ENCODE measurements at regions not wholly inside any gene's neighbourhood (a gene's known extent, or its start where the extent isn't known, plus 50 kb on each side); places are given as distances from the start of the nearest gene placed in this dataset.
"Not testable (repeated sequence)": the region's sequence is repeated elsewhere in the genome, so short reads cannot be mapped to it uniquely, and the experiment has no call there.

DNA sequence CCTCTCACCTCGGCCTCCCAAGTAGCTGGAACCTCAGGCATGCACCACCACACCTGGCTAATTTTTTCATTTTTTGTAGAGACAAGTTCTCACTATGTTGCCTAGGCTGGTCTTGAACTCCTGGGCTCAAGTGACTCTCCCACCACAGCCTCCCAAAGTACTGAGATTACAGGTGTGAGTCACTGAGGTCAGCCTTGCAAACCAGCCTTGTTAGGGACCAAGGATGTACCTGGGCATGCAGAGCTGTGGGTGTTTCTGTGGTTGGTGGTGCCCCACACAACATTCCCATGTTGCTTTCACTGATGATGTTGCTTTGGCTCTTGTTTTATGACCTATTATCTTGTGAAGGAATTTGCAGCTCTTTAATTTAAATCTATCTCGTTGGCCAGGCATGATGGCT is 54.8 kb downstream of the OTUD1 start:
- DNase-seq (ENCODE audit: low read depth in 2 of 2): no peak

DNA sequence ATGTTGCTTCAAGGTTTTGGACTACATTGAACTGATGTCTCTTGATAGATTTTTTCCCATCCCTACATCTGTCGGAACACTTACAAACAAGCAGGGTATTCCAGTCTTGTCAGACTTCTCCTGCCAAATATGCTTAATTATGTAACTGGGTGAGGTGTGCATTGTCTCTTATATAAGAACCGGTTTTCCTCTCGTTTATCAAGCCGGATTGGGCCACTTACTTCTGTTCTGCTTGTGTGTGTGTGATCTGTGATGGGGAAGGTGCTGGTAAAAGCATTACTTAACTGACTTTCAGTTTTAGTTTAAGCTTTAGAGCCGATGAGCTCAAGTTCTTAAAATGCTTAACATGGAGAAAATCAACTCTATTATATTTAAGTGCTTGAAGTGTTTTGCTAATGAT is 57.9 kb downstream of the OTUD1 start:
- DNase-seq (ENCODE audit: low read depth in 2 of 2): no peak

DNA sequence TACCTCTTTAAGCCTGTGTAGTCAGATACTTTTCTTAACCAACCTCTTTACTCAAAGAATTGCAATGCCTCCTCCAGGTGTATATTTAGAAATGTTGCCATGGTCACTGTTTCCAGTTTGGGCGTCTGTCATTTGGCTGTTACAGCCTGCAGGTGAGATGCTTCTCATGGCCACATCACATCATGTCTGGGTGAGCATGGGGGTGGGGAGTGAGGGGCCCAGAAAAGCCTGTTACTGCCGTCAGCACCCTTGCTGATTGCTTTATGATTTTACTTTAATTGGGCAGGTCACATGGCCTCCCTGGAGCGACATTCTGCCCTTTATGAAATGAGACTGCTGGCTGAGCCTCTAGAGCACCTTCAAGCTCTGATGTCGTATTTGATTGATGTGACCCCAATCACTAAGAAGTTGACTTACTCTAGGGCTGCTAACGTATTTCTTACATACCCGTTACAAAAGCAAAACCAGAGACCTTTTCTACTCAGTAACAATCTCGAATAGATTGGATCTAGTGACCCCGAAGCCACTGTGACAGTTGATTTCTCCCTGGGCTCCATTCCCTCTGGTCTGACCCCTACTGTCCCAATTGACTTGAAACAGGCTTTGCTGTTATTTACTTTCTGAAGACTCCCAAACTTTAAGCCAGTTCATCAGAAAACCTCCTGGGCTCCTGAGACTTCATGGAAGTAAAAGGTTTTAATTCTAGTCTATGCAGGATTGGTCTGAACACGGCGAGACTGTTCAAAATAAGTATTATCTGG is 60.7 kb downstream of the OTUD1 start:
- DNase-seq (ENCODE audit: low read depth in 2 of 2): no peak

DNA sequence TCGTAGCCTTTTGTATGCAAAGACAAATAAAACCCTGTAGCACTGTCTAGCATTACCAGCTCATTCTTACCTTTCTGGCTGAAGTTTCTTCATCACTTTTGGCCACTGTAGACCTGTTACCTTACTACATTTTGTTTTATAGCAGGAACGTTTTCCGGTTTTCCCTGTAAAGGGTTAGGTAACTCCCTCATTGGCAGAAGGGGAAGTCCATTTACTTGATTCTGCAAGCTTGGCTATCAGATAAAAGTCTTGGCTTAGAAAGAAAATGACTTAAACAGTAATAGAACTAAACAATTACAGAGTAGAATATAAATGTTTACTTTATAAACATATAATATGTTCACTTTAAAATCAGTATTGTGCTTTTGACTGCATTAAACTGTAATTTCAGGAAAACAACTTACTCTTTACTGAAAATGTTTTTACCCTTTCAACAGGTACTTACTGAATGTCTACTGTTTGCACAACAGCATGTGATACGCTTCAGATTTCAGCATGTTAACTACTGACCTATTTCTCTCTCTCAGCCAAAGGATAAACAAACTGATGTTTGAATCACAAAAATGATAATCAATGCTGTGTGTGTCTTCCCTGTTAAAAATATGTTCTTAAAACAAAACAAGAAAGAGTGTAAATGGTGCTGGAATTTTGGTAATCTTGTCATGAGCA is 67.1 kb downstream of the OTUD1 start:
- DNase-seq (ENCODE audit: low read depth in 2 of 2): no peak

DNA sequence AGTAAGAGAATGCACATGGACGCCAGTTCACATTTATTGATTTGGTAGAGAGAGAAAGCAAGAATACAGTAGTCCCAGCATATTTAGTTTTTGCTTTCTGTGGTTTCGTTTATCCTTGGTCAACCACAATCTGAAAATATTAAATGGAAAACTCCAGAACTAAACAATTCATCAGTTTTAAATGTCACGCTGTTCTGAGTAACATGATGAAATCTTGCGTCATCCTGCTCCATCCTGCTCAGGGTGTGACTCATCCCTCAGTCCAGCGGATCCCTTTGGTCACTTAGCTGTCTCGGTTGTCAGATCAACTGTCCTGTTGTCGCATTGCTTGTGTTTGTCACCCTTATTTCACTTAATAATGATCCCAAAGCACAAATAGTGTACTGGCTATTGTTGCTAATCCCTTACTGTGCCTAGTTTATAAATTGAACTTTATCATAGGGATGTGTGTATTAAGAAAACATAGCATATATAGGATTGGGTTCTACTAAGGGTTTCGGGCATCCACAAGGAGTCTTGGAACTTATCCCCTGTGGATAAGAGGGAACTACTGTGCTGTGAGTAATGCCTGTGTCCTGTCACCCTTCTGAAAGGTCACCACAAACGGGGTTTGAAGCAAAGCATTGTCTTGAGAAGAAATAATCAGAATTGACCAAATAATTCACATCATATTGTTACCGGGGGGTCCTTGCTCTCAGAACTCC is 73.6 kb downstream of the OTUD1 start:
- DNase-seq (ENCODE audit: low read depth in 2 of 2): no peak

DNA sequence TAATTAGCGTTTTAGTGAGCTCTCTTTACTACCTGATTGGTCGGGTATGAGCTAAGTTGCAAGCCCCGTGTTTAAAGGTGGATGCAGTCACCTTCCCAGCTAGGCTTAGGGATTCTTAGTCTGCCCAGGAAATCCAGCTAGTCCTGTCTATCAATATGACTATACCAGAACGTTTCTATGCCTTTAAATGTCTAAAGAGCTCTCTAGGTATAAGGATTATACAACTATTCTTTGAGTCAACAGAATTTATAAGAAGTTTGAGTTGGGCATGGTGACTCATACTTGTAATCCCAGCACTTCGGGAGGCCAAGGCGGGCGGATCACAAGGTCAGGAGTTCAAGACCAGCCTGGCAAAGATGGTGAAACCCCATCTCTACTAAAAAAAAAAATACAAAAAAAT is 74.7 kb downstream of the OTUD1 start:
- not testable (repeated sequence) for DNase-seq (ENCODE audit: low read depth in 2 of 2)

DNA sequence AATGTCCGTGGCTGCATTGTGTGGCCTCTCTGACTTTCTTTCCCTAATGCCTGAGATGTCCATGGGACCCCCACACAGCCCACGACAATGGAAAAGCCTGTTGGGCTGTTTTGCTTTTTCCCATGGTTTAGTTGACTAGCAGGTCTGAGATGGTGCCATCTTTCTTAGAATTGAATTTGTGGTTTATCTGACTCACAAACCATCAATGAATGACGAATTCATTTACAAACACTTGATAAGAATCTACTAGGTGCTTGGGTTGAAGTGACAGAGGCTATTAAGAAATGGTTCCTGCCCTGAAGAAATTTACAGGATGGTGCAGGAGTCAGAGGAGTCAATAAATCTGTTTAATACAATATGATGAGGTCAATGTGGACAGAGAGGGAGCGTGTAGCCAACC is 75.4 kb downstream of the OTUD1 start:
- DNase-seq (ENCODE audit: low read depth in 2 of 2): no peak

DNA sequence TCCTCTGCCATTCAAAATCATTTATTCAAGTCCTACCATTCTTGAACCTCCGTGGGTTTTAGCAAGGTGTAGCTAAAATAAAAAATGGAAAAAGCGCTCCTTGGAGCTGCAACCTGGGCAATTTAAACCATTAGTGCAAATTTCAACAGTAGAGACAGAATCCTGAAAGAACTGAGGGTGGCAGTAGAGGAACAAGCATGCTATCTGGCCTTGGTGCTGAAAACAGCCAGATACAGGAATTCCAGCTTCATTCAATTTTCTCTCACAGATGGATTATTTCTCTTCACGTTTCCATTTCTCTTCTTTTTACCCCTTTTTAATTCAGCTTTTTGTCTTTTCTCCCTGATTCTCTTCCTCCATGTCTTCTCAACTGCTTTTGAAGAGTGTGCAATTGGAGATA is 77.7 kb downstream of the OTUD1 start:
- DNase-seq (ENCODE audit: low read depth in 2 of 2): no peak

DNA sequence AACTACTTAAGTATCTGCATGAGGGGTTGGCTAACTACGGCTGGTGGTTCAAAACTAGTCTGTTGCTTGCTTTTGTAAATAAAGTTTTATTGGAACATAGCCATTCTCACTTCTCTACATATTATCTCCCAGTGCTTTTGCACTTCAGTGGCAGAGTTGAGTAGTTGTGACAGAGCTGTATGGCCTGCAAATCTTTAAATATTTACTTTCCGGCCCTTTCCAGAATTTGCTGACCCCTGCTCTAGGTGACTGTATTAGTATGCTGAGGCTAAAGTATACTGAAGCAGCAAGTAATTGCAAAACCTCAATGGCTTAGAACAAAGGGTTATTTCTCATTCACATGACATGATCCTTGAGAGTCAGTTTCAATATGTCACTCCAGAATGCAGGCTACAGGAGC is 78.3 kb downstream of the OTUD1 start:
- DNase-seq (ENCODE audit: low read depth in 2 of 2): no peak

DNA sequence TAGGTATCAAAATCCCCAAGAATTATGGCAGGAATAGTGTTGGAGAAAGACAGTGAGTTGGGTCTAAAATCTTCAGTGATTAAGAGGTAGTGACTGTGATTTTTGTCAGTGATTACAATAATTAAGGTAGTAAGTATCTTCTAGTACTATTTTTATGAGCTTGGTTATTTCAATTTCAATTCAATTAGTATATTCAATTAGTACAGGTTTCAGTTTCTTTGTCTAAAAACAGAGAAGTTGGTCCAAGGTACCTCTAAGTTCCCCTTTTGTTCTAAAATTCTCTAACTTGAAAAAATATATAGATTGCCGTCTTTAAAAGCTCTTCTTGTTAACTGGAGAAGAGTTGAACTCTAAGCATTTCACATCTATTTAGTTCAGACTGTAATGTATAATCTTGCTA is 82.9 kb downstream of the OTUD1 start:
- no peak for DNase-seq (ENCODE audit: low read depth in 2 of 2)

DNA sequence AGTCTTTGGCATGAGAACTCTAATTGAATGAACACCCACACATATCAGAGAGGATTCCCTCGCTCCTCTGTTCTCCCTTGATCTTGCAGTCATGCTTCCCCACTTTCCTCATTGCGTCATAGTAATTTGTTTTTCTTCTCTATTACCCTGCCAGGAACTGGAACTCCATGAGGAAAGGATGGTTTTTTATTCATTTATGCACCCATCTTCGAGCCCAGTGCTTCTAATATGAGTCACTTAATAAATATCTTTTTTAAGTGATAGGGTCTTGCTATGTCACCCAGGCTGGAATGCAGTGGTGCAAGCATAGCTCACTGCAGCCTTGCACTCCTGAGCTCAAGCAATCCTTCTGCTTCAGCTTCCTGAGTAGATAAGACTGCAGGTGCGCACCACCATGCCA is 83.5 kb downstream of the OTUD1 start:
- DNase-seq (ENCODE audit: low read depth in 2 of 2): no peak

DNA sequence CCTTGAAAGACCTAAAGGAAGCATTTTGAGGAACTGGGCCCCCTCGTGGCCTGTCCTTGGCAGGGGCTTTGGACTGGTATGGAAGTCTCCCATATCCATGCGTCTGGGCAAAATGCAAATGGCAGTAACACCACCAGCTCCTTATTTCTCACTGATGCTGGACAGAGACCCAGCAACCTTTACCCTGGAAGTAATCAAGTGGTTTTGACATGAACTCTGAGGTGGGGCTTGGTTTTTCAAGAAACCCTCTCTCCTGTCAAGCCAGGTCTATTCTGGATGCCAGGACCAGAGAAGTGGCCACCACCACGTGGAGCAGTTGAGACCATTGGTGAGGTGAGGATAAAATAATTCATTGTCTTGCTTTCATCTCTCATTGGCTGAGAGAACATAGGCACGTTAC is 84.4 kb downstream of the OTUD1 start:
- DNase-seq (ENCODE audit: low read depth in 2 of 2): no peak

DNA sequence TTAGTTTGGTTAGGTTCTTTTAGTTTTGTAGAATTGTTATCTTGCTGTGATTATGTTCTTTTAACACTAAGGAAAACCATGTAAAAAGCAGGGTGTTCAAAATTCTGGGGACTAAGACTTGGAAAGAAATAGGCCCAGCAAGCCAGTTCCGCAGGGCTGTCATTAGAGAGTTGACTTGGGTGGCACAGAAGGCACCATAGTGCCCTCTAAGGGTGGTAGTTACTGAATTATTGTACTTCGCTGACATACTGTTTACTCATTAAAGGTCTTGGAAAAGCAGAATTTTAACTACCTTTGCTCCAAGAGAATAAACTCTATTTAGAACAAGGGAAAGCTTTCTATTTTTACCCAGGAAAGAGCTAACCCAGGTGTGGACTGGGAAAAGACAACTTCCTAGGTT is 86.5 kb downstream of the OTUD1 start:
- no peak for DNase-seq (ENCODE audit: low read depth in 2 of 2)

DNA sequence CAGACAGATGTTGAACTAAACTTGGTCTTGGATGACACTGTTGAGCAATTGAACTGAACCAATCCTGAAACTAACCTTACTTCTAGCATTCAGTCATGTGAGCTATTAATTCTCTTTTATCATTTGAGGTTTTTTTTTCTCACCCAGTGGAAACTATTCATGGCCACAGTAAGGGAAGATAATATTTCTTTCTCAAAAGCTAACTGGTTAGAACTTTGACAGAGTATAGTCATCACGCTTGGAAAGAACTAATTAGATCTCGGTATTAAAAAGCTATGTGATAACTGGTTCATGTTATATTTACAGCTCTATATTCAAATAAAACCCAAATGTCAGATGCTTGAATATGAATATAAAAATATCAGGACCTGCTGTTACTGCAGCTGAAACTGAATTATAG is 89.5 kb downstream of the OTUD1 start:
- DNase-seq (ENCODE audit: low read depth in 2 of 2): no peak

DNA sequence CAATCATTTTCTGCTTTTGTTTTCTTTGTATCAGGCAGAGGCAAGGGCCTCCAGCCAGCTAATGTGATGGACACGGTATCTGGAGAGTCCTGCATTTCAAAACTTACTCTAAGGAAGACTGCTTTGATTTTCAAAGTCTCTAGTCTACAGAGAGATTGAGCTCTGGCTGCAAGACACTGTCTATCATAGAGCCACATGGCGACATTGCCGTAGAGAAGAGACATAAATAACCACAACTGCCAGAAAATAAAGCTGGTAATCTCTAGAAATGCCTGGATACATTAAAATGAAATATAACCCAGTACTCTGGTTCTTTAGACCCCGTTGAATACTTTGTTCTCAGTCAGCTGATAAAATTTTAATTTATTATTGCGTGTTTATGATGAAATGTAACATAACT is 90.8 kb downstream of the OTUD1 start:
- no peak for DNase-seq (ENCODE audit: low read depth in 2 of 2)

DNA sequence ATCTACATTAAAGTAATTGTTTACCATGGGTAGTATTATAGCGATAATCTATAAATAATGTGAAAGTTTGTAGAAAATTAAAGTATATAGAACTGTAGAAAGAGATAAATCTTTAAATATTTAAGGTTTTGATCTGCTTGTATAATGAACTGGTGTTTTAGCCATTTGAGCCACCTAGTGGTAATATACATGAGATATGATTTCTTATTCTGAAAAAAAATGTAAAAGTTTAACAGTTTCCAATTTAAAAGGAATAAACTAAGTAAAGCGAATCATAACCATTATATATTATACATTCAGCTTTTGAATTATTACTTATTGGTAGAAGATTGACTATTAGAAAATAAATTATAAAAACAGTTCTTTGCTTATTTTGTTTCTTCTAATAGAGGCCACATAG is 91.2 kb downstream of the OTUD1 start:
- no peak for DNase-seq (ENCODE audit: low read depth in 2 of 2)

DNA sequence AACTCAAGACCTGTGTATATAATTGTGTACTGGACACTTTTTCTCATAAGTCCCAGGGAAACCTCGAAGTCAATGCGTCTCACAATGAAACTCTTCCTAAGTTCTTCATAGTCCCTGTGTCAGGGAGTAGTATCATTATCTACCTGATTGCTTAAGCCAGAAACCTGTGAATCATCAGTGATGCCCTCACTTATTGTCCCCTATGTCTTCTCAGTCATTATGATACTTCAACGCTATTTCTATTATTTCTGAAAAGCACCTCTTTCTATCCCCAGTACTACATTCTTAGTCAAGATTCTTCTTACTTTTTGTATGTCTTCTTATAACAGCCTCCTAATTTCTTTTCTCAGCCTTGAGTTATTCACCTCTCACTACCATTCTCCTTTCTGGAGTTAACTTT is 94.3 kb downstream of the OTUD1 start:
- no peak for DNase-seq (ENCODE audit: low read depth in 2 of 2)

DNA sequence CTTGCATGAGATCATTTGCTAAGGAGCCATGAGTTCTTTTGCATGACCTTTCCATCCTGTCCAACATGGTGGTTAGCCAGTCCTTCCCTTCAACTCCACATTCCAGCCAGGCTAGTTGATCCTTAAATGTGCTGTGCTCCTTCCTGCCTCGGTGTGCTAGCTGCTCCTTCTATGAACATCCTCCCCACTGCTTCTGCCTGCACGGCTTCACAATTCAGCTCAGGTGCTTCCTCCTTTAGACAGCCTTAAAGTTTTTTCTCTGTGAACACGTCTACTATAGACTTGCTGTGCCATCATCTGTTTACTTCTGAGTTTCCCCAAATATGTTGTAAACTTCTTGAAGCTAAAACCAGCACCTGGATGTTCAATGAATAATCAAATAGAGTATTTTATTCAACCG is 95.5 kb downstream of the OTUD1 start:
- no peak for DNase-seq (ENCODE audit: low read depth in 2 of 2)

DNA sequence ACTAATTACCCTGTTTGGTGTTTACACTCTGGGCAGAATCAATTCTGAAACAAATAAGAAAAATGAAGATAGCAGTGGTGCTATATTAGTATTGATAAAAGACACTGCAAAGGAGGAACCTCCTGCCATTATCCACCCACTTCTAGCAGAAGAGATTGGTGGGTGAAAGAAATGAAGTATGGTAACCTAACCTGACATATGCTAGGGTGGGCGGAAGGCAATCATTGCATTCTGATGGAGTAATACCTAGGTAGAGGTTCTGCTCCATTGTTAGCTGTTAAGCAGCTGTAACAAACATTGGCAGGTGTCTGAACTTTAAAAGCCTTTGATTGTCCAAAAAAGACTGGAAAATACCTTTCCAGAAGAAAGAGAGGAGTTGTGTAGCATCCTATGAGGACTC is 95.9 kb downstream of the OTUD1 start:
- DNase-seq (ENCODE audit: low read depth in 2 of 2): no peak

DNA sequence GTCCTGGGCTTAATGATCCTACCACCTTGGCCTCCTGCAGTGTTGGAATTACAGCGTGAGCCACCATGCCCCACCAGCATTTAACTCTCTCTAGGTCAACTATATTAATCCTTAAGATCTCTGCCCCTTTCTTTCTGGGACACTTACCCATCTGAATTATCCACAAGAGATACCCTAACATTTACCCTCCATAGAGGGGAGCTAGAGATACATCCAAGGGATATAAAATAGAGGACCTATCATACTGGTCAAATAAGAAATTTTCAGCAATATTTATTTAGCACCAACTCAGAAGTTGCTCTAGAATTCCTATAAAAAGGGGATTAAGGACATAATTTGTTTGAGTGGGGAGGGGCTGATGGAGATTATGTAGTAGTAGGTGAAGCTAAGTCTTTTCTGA is 96.5 kb downstream of the OTUD1 start:
- DNase-seq (ENCODE audit: low read depth in 2 of 2): no peak

DNA sequence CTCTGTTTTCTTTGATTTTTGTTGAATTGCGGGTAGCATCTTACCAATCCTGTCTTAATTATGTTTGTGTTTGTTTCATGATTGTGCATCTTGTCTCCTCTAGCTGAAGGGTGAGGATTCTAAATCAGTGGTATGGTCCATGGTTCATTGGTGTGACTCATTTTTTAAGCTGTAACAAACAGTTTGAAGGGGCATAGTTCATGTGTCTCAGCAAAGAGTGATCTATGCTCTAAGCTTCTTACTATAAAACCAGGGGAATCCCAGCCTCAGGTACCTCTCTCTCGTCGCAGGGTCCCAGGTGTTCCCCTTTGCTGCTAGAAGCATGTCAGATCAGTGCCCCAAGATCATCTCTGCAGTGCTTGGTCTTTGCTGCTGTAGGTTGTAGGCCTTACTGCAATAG is 100.1 kb downstream of the OTUD1 start:
- DNase-seq (ENCODE audit: low read depth in 2 of 2): no peak

DNA sequence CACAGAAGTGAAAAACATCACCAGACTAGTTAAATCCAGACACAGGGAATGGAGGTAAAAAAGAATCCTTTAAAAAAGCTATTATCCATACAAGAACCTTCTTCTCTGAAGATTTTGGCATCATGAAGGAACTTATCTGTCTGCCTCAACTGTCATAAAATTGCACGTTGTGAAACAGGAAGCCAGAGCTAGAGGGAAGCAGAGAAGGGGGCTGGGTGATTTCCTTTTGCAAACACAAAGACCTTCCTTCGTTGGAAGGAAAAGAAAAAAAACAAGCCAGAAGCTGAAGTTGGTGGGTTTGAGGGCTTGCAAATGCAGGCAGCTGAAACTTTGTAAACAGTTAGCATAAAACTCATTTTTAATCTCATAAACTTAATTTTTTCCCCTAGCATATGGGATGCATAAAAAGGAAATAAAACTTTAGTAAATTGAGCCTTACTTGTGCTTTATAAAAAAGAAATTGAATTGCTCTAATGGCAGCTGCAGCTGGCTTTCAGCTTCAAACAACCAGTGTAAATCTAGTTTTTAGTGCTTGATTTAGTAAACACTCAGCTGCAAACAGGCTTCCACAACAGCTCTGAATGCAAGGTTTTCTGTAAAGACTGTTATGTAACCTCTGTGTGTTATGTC is 101.6 kb downstream of the OTUD1 start:
- DNase-seq (ENCODE audit: low read depth in 2 of 2): no peak

Data from fibroblast of skin of left quadriceps (primary cell).